WI38 (cell line): ENCODE measurements at regions not wholly inside any gene's neighbourhood (a gene's known extent, or its start where the extent isn't known, plus 50 kb on each side); places are given as distances from the start of the nearest gene placed in this dataset.

Experiments used
- H3K4me3 ChIP-seq: 2 replicates; pipeline ENCODE4 v1.5.1; 2011; ENCODE audit warnings: low read depth, mild to moderate bottlenecking, control low read depth, low read length
- TF ChIP-seq, protein P1 (sequence below): IDR thresholded peaks from 2 replicates; pipeline ENCODE4 v1.5.1; 2012; ENCODE audit warnings: low read depth, mild to moderate bottlenecking, control low read depth, low read length

DNA sequence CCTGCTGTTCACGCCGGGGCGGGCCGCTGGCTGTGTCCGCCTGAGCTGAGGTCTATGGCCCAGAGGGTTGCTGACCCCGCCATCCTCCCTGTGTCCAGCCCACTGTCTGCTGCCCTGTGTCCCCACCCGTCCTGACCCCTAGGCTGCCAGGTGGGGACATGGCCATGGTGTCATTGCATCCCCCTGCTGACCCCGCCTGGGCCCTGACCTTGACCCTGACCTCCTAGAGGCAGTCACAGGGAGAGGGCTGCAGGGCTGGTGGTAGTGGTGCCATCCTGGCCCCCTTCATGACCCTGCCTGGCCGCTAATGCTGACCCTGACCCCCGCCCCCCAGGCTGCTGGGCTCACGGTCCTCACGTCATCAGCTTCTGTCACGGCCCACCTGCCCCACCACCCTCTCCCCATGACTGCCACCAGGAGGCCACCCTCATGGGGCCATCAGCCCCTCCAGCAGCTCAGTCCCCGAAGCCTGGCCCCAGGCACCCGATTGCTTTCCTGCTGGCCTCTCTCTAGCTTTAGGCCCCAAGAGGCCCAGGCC lies 285.9 kb downstream of the BRD1 start:
- TF ChIP-seq, protein P1, sequence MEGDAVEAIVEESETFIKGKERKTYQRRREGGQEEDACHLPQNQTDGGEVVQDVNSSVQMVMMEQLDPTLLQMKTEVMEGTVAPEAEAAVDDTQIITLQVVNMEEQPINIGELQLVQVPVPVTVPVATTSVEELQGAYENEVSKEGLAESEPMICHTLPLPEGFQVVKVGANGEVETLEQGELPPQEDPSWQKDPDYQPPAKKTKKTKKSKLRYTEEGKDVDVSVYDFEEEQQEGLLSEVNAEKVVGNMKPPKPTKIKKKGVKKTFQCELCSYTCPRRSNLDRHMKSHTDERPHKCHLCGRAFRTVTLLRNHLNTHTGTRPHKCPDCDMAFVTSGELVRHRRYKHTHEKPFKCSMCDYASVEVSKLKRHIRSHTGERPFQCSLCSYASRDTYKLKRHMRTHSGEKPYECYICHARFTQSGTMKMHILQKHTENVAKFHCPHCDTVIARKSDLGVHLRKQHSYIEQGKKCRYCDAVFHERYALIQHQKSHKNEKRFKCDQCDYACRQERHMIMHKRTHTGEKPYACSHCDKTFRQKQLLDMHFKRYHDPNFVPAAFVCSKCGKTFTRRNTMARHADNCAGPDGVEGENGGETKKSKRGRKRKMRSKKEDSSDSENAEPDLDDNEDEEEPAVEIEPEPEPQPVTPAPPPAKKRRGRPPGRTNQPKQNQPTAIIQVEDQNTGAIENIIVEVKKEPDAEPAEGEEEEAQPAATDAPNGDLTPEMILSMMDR, result no peak
- H3K4me3 ChIP-seq, result no peak overlapping the region

DNA sequence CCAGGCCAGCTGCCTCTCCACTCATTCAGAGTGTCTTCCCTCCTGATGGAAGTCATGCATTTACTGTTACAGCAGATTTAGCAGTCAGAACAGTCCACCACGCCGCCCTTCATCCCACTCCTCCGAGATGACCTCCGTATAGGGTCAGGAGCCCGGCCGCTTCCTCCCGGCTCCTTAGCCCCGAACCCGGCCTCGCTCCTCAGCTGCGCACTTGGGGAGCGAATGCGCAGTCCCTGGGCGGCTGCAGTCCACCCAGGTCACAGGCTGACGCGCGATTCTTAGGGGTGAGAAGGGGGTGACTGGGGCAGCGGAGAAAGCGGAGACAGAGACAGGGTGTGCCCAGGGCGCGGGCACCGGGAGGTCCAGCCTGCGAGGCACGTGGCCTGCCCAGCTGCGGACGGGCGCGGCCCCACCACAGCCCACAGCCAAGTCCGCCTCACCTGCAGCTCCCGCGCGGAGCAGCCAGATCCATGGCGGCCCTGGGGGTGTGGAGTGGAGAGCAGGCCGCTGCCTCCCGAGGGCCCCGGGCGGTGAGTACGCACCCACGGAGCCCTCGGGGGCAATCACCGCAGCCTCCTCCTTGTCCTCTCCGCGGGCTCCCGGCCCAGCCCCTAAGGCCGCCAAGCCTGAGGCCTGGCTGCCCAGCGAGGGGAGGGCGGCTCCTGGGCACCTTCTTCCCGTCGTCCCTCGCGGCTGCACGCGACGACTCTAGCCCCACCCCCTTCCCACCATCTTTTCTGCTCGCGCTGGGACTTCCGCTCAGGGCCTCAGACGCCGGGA lies 286.6 kb downstream of the BRD1 start:
- TF ChIP-seq, protein P1, result no peak
- no peak overlapping the region for H3K4me3 ChIP-seq

DNA sequence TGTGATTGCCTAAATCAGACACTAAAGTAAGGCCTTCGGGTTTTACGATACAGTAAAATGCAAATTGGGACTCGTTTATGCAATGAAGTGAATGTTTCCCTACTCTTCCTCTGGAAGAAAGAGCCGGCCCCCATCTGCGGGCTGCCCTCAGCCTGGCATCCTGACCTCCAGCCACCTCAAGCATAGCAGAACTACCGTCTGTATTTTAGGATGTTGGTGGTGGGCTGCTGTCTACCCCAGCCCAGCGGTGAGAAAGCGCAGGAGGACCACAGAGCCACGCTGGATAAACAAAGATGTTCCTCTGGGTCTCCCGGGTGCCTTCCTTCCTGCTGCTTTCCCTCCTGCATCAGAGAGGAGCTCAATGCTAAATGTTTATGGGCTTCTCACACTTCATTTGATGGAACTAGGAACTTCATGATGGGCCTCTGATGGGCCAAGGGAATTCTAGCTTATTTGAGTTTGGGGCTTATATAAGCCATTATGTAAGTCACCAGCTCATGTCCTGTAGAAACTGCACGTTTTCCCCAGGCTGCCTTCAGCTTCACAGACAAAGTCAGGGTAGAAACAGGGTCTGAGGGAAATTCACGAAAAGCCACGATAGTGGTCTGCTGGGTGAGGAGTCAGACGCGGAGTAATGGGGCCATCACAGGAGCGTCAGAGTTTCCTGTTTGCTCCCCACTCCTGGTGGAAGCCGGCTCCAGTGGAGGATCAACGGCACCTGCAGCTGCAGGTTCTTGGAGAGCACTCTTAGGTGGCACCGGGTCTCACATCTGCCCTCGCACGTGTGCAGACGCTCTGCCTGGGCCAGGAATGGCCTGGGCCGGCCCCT lies 287.4 kb downstream of the BRD1 start:
- H3K4me3 ChIP-seq, result no peak overlapping the region
- TF ChIP-seq, protein P1, result no peak

DNA sequence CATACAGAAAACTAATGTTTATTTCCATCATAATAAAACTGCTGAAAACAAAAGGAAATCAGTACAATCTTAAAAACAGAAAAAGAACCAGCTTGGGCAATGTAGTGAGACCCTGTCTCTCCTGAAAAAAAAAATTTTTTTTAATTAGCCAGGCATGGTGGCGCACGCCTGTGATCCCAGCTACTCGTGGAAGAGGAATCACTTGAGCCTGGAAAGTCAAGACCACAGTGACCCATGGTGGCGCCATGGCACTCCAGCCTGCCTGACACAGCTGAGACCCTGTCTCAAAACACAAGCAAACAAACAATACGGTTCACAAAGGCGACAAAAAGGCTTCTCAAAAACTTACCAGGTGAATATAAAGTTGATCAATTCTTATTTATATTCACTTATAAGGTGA lies 289.7 kb downstream of the BRD1 start:
- TF ChIP-seq, protein P1, result no peak
- H3K4me3 ChIP-seq, result no peak overlapping the region

DNA sequence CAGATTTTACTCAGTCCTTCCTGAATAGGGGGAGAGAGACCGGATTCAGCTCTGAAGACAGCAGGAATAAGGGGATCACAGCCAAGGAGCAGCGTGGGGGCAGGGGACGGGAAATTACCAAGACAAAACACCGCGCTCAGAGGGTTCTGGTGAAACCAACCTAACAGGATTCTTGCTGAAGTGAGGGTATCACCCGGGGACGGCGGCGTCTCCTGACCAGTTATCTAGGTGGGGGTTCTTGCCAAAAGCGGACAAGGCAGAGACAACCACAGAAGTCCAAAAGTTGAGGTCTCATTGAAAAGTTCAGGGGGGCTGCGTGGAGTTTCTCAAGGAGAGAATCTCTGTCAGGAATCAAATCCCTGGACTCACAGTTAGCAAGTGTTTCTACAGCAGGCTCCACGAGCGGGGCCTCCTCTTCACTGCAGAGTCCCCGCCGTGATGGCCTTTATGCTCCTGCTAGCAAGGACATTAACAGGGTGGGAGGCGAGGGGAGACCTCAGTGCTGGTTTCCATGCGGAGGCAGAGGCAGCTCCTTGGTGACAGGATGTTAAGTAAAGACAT lies 291.0 kb downstream of the BRD1 start:
- no peak overlapping the region for H3K4me3 ChIP-seq
- TF ChIP-seq, protein P1, result no peak

DNA sequence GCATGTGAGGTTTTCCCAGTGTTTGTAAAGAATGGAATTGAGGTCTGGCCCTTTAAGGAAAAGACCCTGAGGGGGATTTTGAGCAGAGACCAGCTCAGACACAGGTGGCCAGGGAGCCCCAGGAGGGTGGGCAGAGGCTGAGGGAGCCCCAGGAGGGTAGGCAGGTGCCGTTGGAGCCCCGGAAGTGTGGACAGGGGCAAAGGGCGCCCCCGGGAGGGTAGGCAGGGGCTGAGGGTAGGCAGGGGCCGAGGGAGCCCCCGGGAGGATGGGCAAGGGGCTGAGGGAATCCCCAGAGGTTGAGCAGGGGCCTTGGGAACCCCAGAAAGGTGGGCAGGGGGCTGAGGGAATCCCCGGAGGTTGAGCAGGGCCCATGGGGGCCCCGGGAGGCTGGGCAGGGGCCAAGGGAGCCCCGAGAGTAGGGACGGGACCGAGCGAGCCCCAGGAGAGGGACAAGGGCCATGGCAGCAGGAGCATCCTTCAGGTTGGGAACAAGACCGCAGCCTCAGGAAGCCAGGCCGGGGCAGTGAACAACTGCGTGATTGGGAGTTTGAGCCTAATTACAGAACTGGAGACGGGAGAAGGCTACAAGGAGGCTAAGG lies 292.0 kb downstream of the BRD1 start:
- no peak overlapping the region for H3K4me3 ChIP-seq
- TF ChIP-seq, protein P1, result no peak
